ENCODE measurements at regions not wholly inside any gene's neighbourhood (a gene's known extent, or its start where the extent isn't known, plus 50 kb on each side); places are given as distances from the start of the nearest gene placed in this dataset.

DNA sequence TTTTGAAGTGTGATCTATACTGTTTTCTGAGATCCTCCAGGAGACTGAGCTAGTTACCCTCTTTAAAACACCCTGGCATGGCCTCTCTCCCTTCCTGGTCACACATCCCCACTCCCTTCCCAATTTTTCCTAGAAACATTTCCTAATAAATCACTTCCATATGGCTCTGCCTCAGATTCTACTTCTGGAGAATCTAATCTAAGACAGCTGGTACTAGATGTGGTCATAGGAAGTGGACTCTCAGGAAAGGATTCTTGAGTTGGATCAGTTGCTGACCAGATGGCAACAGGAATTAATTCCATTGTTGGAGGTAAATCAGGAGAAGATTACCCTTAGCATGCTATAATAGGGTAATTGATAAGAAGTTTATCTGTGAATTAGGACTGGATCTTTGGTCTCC, 310.5 kb downstream of the SATB2 start:
- H3K4me1 ChIP-seq (ENCODE audit: control insufficient read depth in 1 of 2, insufficient read depth in 2 of 2, low read length in 2 of 2) = peaks cover 0 to 4% of the 10 kb centered on the region in 2 donors
- no peak for ATAC-seq (ENCODE audit: low FRiP score)
- intact Hi-C loops (cut with DNase I) = no loop called here
- no peaks in the 10 kb centered on the region for H3K27me3 ChIP-seq (ENCODE audit: control insufficient read depth in 1 of 2, insufficient read depth in 2 of 2, low read length in 1 of 2)
- no peaks in the 10 kb centered on the region for H3K9me3 ChIP-seq (ENCODE audit: control insufficient read depth, low read length)
- H3K36me3 ChIP-seq (ENCODE audit: control insufficient read depth in 1 of 2, insufficient read depth in 2 of 2, low read length in 1 of 2) = no peaks in the 10 kb centered on the region
- no peak overlapping the region for H3K4me3 ChIP-seq (ENCODE audit: low read length in 2 of 2)
- H3K27ac ChIP-seq (ENCODE audit: low read depth in 1 of 2, low read length in 2 of 2) = no peak overlapping the region
- no peak for DNase-seq

DNA sequence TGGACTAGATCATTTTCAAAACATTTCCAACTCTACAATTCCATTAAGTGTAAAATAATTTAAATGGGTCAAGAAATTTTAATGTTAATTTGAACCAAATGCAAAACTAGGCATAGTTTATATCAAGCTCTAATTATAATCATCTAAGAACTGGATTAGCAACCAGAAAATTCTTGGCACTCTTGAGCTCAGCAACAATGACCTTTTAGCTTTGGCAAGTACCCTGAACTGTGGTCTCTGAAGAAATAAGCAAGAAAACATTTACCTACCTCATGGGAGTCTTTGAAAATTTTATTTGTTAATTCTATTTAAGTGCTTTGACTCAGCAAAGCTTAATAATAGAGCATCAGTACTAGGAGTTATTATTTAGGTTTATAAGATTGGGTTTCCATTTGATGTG, 313.2 kb downstream of the SATB2 start:
- Histone ChIP-seq H3K4me1 (ENCODE audit: control insufficient read depth in 1 of 2, insufficient read depth in 2 of 2, low read length in 2 of 2) (peaks cover 0 to 4% of the 10 kb centered on the region in 2 donors), H3K9me3 (ENCODE audit: control insufficient read depth, low read length) (peaks cover 1% of the 10 kb centered on the region), H3K27ac (ENCODE audit: low read depth in 1 of 2, low read length in 2 of 2) (no peak overlapping the region), H3K36me3 (ENCODE audit: control insufficient read depth in 1 of 2, insufficient read depth in 2 of 2, low read length in 1 of 2) (no peaks in the 10 kb centered on the region), H3K27me3 (ENCODE audit: control insufficient read depth in 1 of 2, insufficient read depth in 2 of 2, low read length in 1 of 2) (no peaks in the 10 kb centered on the region), H3K4me3 (ENCODE audit: low read length in 2 of 2) (no peak overlapping the region)
- ATAC-seq (ENCODE audit: low FRiP score) (no peak), DNase-seq (no peak)
- intact Hi-C loops (cut with DNase I) = no loop called here

DNA sequence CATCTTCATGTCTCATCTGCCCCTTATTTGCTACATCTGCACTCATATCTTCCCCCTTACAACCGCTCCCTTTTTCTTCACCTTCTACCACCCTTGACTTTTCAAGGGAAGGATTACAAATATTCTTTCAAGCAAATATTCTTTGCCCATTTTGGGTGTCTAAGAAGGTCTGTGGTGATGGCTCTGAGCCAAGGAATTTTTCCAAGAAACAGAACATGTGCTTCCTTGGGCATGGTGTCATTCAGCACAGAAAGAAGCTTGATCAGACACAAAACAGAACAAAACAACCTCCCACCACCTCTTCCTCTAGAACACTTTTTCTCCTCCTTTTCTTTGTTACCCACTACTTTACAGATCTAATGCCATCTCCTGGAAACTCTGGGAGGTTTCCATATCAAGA, 313.7 kb downstream of the SATB2 start:
- Histone ChIP-seq H3K4me1 (ENCODE audit: control insufficient read depth in 1 of 2, insufficient read depth in 2 of 2, low read length in 2 of 2) (peaks cover 0 to 4% of the 10 kb centered on the region in 2 donors), H3K27me3 (ENCODE audit: control insufficient read depth in 1 of 2, insufficient read depth in 2 of 2, low read length in 1 of 2) (no peaks in the 10 kb centered on the region), H3K27ac (ENCODE audit: low read depth in 1 of 2, low read length in 2 of 2) (no peak overlapping the region), H3K36me3 (ENCODE audit: control insufficient read depth in 1 of 2, insufficient read depth in 2 of 2, low read length in 1 of 2) (no peaks in the 10 kb centered on the region), H3K9me3 (ENCODE audit: control insufficient read depth, low read length) (peaks cover 1% of the 10 kb centered on the region), H3K4me3 (ENCODE audit: low read length in 2 of 2) (no peak overlapping the region)
- ATAC-seq (ENCODE audit: low FRiP score) = no peak
- intact Hi-C loops (cut with DNase I) = no loop called here
- DNase-seq = no peak
- WGBS, 2 donors = 43 to 93% methylated on average over 1 of the region's 1 CpG

DNA sequence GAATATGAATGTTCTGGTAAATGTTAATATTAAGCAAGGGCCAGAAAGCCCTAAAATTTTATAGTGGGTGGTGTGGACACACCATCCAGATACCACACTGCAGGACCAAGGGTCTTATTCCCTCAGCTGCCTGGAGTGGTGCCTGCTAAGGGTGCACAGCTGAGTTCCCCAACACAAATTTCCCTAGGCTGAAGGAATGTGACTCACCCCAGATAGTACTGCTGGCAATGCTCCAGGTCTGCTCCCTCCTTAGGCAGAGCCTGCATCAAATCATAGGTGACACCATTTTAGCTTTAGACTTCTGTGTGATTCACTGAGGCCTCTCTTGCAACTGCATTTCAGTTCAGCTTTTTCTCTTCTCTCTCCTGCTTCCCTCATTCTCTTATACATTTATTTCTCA, 321.1 kb downstream of the SATB2 start:
- Histone ChIP-seq H3K36me3 (ENCODE audit: control insufficient read depth in 1 of 2, insufficient read depth in 2 of 2, low read length in 1 of 2) (no peaks in the 10 kb centered on the region), H3K4me1 (ENCODE audit: control insufficient read depth in 1 of 2, insufficient read depth in 2 of 2, low read length in 2 of 2) (no peaks in the 10 kb centered on the region), H3K4me3 (ENCODE audit: low read length in 2 of 2) (no peak overlapping the region), H3K27me3 (ENCODE audit: control insufficient read depth in 1 of 2, insufficient read depth in 2 of 2, low read length in 1 of 2) (no peaks in the 10 kb centered on the region), H3K9me3 (ENCODE audit: control insufficient read depth, low read length) (peaks cover 1% of the 10 kb centered on the region), H3K27ac (ENCODE audit: low read depth in 1 of 2, low read length in 2 of 2) (no peak overlapping the region)
- intact Hi-C loops (cut with DNase I) = no loop called here
- DNase-seq = no peak
- ATAC-seq (ENCODE audit: low FRiP score) = no peak

DNA sequence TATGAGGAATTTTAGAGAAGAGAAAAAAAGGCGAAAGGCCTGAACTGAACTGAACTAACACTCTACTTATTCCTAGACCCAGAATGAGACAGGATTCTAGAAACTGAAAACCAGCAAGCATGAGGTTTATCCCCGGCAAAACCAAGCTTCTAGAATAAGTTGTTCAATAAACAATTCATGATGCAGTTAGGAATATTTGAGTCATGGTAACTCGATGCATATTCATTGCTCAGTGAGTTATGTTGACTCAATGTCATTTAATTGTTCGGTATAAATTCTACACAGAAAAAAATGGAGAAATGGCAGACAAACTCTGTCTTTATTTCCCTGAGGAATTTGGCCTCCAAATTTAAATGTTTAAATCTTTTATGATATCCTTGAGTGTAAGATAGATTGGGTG, 321.5 kb downstream of the SATB2 start:
- 88% methylated on average over 4 of the region's 4 CpGs for WGBS, 2 donors
- H3K4me1 ChIP-seq (ENCODE audit: control insufficient read depth in 1 of 2, insufficient read depth in 2 of 2, low read length in 2 of 2) = no peaks in the 10 kb centered on the region
- H3K36me3 ChIP-seq (ENCODE audit: control insufficient read depth in 1 of 2, insufficient read depth in 2 of 2, low read length in 1 of 2) = no peaks in the 10 kb centered on the region
- peaks cover 1% of the 10 kb centered on the region for H3K9me3 ChIP-seq (ENCODE audit: control insufficient read depth, low read length)
- DNase-seq (no peak), ATAC-seq (ENCODE audit: low FRiP score) (no peak)
- H3K27me3 ChIP-seq (ENCODE audit: control insufficient read depth in 1 of 2, insufficient read depth in 2 of 2, low read length in 1 of 2) = no peaks in the 10 kb centered on the region
- no peak overlapping the region for H3K27ac ChIP-seq (ENCODE audit: low read depth in 1 of 2, low read length in 2 of 2)
- intact Hi-C loops (cut with DNase I) = no loop called here
- no peak overlapping the region for H3K4me3 ChIP-seq (ENCODE audit: low read length in 2 of 2)

DNA sequence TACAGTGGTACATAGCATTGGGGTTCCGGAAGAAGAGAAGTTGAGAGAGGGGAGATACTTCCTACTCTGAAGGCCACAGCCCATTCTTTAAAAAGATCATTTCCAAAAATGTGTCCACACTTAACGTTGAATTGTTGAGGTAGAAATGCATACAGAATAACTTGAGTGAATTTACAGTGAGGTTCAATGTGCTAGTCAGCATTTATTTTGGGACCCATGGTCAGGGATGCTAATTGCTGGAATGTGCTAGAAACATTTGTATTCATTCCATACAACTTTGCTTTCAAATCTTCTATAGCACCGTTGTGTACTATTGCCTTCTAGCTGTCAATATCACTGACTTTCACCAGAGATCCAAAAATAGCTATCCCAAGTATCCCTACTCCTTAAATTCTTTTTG, 325.9 kb downstream of the SATB2 start:
- Histone ChIP-seq H3K4me1 (ENCODE audit: control insufficient read depth in 1 of 2, insufficient read depth in 2 of 2, low read length in 2 of 2) (no peaks in the 10 kb centered on the region), H3K4me3 (ENCODE audit: low read length in 2 of 2) (no peak overlapping the region), H3K27ac (ENCODE audit: low read depth in 1 of 2, low read length in 2 of 2) (no peak overlapping the region), H3K27me3 (ENCODE audit: control insufficient read depth in 1 of 2, insufficient read depth in 2 of 2, low read length in 1 of 2) (no peaks in the 10 kb centered on the region), H3K36me3 (ENCODE audit: control insufficient read depth in 1 of 2, insufficient read depth in 2 of 2, low read length in 1 of 2) (no peaks in the 10 kb centered on the region), H3K9me3 (ENCODE audit: control insufficient read depth, low read length) (no peaks in the 10 kb centered on the region)
- WGBS, 2 donors = 51 to 52% methylated on average over 3 of the region's 3 CpGs
- intact Hi-C loops (cut with DNase I) = no loop called here
- ATAC-seq (ENCODE audit: low FRiP score) = no peak
- no peak for DNase-seq

DNA sequence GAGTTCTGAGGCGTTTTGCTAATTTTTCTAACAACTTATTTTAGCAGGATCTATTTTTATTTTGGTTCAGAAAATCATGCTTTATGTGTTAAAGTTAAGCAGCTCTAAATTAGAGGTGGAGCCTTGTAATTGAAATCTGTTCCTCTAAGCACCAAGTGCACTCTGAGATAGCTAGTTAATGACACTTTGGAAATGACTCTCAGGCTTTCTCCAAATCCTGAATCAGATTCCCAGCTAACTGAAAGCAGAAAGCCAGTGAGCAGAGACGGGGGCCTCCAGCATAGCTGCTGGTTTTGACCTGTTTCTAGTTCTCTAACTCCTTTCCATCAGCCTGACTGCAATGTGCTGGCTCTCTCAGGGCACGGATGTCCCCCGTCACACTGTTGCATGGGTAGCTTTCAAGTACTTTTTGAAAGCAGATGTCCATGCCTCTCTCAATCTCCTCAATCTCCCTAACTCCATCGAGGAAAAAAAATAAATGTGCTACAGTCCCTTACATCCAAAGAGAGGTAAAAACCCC, 326.5 kb downstream of the SATB2 start:
- WGBS, 2 donors = 69 to 72% methylated on average over 5 of the region's 5 CpGs
- H3K36me3 ChIP-seq (ENCODE audit: control insufficient read depth in 1 of 2, insufficient read depth in 2 of 2, low read length in 1 of 2) = no peaks in the 10 kb centered on the region
- no peaks in the 10 kb centered on the region for H3K27me3 ChIP-seq (ENCODE audit: control insufficient read depth in 1 of 2, insufficient read depth in 2 of 2, low read length in 1 of 2)
- H3K9me3 ChIP-seq (ENCODE audit: control insufficient read depth, low read length) = no peaks in the 10 kb centered on the region
- intact Hi-C loops (cut with DNase I) = no loop called here
- DNase-seq (no peak), ATAC-seq (ENCODE audit: low FRiP score) (no peak)
- no peak overlapping the region for H3K27ac ChIP-seq (ENCODE audit: low read depth in 1 of 2, low read length in 2 of 2)
- H3K4me3 ChIP-seq (ENCODE audit: low read length in 2 of 2) = no peak overlapping the region
- no peaks in the 10 kb centered on the region for H3K4me1 ChIP-seq (ENCODE audit: control insufficient read depth in 1 of 2, insufficient read depth in 2 of 2, low read length in 2 of 2)

DNA sequence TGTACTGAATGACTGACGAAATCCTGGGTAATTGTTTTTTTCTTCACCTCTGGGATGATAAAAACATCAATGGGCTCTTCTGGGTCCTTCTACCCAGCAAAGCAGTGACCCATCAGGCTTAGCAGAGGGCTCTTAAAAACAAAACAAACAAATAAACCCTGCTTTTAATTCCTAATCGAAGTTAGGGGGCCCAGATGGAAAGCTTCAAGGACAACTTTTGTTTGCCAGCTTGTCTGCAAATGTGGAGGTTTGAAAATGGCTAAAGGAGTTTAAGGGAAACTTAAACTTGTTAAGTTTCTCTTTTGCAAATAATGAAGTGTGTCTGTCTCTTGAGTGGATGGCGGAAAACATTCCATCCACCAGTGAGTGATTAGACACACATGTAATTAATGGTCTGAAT, 327.2 kb downstream of the SATB2 start:
- ATAC-seq (ENCODE audit: low FRiP score) = no peak
- Histone ChIP-seq H3K4me1 (ENCODE audit: control insufficient read depth in 1 of 2, insufficient read depth in 2 of 2, low read length in 2 of 2) (no peaks in the 10 kb centered on the region), H3K27ac (ENCODE audit: low read depth in 1 of 2, low read length in 2 of 2) (no peak overlapping the region), H3K4me3 (ENCODE audit: low read length in 2 of 2) (no peak overlapping the region), H3K9me3 (ENCODE audit: control insufficient read depth, low read length) (no peaks in the 10 kb centered on the region), H3K36me3 (ENCODE audit: control insufficient read depth in 1 of 2, insufficient read depth in 2 of 2, low read length in 1 of 2) (no peaks in the 10 kb centered on the region), H3K27me3 (ENCODE audit: control insufficient read depth in 1 of 2, insufficient read depth in 2 of 2, low read length in 1 of 2) (no peaks in the 10 kb centered on the region)
- WGBS, 2 donors = 53 to 57% methylated on average over 3 of the region's 3 CpGs
- intact Hi-C loops (cut with DNase I) = no loop called here
- DNase-seq = no peak

DNA sequence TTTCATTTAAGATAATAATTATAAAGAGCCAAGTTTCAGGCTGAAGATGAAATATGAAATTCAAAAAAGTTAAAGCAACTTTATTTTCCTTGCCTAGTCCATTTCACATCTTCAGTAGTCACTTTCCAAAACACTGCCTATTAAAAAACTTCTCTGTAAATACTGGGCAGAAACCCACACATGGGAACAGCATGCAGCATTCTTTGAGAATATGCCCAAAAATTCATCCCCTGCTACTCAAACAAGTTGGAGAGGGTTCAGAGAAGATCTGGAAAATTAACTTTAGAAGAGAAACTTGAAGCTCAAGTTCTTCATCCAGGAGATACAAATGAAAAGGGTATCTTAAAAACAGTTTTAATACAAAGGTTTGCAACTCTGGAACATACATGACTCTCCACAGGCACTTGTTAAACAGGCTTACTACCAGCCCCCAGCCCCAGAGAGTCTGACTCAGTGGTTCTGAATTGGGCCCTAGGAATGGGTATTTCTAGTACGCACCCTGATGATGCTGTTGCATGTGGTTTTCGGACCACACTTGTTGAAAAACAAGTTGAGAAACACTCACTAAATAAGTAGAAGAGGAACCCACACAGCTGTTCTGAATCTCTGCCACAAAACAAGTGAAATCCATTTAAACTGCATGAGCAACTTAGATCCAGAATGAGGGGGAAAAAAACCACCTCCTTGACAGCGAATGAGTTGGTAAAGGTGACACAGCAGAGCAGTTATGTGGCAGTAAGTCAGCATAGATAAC, 329.1 kb downstream of the SATB2 start:
- Histone ChIP-seq H3K9me3 (ENCODE audit: control insufficient read depth, low read length) (no peaks in the 10 kb centered on the region), H3K4me3 (ENCODE audit: low read length in 2 of 2) (no peak overlapping the region), H3K4me1 (ENCODE audit: control insufficient read depth in 1 of 2, insufficient read depth in 2 of 2, low read length in 2 of 2) (no peaks in the 10 kb centered on the region), H3K36me3 (ENCODE audit: control insufficient read depth in 1 of 2, insufficient read depth in 2 of 2, low read length in 1 of 2) (no peaks in the 10 kb centered on the region), H3K27me3 (ENCODE audit: control insufficient read depth in 1 of 2, insufficient read depth in 2 of 2, low read length in 1 of 2) (no peaks in the 10 kb centered on the region), H3K27ac (ENCODE audit: low read depth in 1 of 2, low read length in 2 of 2) (no peak overlapping the region)
- no peak for ATAC-seq (ENCODE audit: low FRiP score)
- intact Hi-C loops (cut with DNase I) = no loop called here
- WGBS, 2 donors = 92% methylated on average over 3 of the region's 3 CpGs
- DNase-seq = no peak
